NCI-H146 treated with DMSO at 0.1 percent for 48 hours (cell line): ENCODE measurements at regions not wholly inside any gene's neighbourhood (a gene's known extent, or its start where the extent isn't known, plus 50 kb on each side); places are given as distances from the start of the nearest gene placed in this dataset.
"Not testable (repeated sequence)": the region's sequence is repeated elsewhere in the genome, so short reads cannot be mapped to it uniquely, and the experiment has no call there.

Experiments
- DNase-seq: peaks from one replicate; lab custom pipeline; 2025; ENCODE audit not compliant: unreplicated experiment; lab: John Stamatoyannopoulos, UW

DNA sequence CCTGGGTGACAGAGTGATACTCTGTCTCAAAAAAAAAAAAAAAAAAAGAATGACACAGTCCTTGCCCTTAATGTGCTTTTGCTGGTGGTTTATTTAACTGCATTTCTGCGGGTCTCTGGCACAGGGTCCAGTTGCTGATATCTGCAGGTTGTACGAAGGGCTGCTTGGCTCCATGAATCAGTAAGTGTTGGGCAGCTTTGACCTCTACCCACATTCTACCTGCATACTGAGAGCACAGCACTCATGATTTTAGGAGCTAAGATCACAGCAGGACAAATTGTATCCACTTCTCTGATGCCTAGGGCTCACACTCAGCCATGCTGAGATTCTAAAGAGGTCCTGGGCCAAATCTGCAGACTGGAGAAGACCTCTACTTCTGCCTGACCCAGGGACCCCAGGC lies 119.4 kb upstream of the MYCN start:
- DNase-seq, result no peak

DNA sequence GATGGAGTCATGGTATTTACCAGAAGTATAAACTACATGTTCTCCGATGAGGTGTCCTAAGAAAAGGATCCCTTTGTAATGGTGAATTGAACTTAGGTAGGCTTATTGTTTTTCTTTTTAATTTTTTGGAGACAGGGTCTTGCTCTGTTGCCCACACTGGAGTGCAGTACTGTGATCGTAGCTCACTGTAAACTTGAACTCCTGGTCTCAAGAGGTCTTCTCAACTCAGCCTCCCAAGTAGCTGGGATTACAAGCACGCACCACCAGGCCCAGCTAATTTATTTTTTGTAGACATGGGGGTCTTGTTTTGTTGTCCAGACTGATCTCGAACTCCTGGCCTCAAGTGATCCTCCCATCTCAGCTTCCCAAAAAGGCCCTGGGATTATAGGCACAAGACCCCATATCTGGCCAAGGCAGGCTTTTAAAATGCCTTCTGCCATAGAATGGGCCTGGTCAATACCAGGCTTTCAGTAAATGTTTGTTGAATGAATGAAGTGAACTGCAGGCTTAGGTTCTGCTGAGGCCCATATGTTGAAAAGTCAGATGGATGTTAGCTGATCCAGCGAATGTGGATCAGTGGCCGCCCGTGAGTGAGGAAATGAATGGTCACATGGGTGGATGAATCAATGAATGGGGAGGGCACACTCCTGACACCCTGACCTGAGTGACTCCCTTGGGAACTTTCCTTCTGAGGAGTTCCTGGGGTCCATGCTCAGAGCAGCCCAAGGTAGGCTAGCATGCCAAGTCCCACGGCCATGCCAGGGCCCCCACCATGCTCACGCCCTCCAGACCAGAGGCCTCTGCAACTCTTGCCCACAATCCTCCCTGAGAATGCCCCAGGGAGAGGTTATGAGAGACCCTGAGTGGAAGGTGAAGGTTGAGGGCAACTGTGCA lies 118.0 kb upstream of the MYCN start:
- DNase-seq, result no peak

DNA sequence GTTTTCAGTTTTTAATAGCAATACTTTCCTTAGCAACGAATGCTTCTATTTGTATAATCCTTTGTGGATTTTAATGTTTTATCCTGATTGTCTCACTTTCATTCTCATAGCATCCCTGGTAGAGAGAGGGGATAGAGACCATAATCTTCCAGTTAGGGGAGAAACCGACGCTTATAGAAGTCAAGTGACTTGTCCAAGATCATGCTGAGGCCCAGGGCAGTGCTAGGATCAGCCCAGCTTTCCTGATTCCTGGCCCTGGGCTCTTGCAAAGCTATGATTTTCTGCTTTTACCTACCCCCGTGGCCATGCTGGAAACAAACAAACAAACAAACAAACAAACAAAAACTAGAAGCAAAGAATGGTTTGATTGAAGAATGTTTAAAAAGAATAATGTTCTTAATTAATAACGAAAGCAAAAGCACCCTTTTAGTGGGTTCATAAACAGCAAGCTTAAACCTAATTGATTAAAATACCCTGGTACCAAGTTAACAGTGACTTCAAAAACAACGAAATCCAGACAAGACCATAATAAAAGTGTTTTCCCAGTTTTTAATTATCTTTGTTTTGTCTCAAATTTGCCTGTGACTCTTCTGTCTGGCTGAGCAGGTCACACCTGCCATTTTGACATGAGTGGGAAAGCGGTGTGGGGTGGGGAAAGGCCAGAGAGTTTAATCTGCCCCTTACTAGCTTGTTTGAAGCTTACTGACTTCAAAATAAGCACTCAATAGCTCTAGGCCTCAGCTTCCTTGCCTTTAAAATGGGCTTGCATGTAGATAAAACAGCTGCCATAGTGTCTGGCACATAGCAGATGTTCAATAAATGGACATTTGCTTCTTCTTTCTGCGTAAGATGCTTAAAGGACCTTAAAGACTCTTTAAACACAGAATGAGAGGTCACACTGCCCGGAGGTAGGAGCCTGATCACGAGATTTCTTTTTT lies 116.6 kb upstream of the MYCN start:
- no peak for DNase-seq

DNA sequence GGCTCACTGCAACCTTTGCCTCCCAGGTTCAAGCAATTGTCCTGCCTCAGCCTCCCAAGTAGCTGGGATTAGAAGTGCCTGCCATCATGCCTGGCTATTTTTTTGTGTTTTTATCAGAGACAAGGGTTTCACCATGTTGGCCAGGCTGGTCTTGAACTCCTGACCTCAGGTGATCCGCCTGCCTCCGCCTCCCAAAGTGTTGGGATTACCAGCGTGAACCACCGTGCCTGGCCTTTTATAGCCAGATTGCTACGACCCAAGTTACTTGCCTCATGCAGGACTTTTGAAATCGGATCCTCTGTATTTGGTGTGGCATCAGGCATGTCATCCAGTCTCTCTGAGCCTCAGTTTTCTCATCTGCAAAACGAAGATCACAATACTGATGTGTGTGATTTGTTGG lies 115.9 kb upstream of the MYCN start:
- not testable (repeated sequence) for DNase-seq

DNA sequence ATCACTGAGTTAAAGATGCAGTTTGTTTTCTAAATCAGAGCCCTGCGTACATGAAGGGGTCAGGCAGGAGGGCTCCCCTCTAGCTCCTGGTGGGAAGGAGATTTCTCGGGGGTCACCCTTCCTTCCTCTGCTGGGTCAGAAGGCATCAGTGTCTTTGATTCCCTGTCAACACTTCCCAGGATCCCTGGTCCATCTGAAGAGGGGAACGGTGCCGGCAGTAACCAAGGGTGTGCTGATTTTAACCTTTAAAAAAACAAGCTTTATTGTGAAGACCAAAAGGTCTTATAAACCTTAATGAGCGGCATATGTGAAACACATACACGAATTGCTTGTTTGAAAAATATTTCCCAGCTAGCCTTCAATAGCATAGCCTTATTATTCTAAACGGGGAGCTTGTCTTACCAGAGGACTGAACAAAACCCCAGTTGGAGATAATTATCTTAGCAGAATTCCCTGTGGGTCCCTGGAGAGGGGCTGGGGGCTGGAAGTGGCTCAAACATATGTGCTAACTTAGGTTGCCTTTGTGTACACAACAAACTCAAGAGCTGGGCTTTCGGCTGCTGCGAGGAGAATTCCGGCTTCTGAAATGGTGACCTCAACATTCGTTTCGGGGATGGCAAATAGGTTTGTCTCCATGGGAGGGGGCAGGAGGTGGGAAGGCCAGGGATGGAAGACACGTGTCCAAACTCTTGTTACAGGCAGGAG lies 114.9 kb upstream of the MYCN start:
- no peak for DNase-seq

DNA sequence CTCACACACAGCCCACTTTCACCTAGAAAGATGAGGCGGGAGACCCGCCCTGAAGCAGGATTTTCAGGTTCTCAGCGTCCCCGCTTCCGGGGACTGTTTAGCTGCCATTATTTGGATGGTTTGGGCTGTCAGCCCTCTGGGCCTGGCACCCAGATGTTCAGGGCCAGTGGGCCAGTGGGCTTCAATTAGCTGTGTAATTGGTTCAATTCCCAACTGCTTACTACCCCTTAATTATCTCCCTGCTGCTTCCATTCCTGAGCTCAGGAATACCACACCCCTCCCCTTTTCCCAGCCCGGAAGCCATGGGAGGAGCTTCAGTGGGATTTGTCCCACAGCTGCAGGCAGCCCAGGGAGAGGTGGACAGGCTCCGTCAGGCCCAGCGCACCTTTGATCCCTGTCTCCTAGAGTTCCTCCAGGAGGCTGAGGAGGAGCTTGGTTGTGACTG lies 114.1 kb upstream of the MYCN start:
- DNase-seq, result no peak

DNA sequence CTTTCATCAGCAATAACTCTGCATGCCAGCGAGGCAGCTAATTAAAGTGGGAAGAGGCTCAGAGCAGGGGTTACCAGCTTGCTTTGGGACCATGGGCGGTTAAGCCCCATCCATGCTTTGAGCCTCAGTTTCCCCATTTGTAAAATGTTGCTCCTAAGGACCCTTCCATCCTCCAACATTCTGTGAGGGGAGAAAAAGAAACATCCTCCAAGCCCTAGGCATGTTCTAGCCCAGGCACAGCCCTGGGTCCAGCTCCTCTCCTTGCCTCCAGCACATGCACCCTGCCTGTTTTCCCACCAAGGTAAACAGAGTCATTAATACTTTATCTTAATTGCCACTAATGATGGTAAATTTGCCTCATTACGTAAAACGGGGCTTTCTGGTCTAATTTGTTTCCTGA lies 113.3 kb upstream of the MYCN start:
- no peak for DNase-seq

DNA sequence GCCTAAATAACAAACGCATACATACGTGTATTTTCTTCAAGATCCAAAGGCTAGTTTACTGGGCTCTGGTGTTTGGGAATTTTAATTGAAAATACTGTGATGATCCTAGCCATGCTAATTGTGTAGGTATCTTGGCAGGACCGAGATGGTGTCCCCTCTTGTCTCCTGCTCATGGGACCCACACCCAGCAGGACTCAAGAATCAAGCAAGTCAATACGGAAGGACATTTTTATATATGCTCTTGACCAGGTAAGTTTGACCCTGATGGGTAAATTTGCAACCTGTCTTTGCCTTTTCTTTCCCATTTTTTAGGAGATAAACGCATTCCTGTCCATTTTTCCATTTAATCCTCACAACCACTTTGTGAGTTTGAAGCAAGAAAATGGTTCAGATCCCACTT lies 111.8 kb upstream of the MYCN start:
- DNase-seq, result no peak

DNA sequence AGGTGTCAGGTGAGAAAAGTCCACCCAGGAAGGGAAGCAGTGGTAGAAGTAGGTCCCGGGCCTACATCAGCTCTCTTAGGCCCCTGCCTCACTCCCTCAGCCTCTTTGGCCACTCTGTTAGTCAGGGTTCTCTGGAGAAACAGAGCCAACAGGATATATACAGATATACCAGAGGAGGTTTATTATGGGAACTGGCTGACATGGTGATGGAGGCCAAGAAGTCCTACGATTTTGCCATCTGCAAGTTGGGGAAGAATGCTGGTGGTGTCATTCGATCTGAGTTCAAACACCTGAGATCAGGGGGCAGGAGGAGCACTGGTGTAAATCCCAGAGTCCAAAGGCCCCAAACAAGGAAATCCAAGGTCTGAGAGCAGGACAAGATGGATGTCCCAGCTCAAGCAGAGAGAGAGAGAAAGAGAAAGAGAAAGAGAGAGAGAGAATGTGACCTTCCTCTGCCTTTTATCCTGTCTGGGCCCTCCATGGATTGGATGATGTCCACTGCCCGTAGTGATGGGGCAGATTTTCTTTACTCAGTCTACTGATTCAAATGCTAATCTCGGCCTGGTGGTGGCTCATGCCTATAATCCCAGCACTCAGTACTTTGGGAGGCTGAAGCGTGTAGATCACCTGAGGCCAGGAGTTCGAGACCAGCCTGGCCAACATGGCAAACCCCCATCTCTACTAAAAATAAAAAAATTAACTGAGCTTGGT lies 111.1 kb upstream of the MYCN start:
- no peak for DNase-seq

DNA sequence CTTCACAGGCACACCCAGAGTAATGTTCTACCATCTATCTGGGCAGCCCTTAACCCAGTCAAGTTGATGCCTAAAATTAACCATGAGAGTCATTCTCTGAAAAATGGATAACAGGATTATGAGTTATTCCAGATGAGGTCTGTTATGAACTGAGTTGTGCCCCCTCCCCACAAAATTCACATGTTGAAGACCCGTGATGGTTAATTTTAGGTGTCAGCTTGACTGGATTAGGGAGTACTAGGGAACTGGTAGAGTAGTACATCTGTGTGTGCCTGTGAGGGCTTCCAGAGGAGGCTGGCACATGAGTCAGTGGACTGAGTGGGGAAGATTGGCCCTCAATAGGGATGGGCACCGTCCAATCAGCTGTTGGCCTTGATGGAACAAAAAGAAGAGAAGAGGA lies 110.4 kb upstream of the MYCN start:
- no peak for DNase-seq

DNA sequence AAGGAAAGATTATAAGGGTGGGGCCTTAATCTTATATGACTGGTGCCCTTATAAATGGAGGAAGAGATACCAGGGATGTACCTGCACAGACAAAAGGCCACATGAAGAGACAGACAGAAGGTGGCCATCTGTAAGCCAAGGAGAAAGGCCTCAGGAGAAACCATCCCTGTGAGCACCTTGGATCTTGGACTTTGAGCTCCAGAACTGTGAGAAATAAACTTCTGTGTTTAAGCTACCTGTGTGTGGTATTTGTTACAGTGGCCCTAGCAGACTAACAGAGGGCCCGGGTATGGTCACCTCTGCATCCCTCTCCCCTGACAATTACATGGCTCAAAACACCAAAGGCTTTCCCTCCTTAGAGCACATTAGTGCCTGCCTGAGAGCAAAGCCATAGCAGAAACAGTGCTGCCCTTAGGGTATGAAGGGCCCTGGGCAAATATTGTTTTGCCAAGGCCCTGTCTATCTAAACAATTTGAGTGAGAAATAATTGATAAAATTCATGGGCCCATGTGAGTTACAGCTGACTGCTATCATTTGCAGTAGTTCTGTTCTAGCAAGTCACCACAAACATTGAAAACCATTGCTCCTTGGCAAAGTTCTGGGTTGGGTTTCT lies 109.3 kb upstream of the MYCN start:
- DNase-seq, result no peak

DNA sequence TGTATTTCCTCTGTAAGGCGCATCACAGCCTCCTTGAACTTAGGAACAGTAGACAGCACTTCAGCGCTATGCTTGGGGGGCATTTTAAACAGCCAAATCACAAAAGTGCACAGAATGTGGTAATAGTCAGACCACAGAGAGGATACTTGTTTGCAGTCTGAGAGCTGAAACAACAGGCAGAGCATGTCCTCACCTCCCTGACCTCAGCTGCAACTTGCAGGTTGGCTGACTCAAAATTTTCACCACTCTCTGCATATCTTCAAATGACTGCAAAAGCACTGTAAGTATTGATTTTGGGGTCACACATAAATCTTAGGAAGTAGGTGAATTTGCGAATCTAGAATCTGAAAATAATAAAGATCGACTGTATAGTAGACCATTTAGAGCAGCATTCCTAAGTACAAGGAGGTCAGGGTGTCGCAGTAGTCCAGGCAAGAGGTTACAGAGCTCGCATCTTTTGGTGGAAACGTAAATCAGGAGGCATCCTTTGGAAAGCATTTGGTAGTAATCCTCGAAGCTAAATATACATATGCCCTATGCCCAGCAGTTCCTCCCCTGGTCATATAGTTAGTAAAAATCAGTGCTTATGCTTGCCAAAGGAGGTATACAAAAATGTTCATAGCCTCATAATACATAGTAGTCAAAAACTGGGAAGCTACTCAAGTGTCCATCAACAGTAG lies 108.2 kb upstream of the MYCN start:
- DNase-seq, result no peak

DNA sequence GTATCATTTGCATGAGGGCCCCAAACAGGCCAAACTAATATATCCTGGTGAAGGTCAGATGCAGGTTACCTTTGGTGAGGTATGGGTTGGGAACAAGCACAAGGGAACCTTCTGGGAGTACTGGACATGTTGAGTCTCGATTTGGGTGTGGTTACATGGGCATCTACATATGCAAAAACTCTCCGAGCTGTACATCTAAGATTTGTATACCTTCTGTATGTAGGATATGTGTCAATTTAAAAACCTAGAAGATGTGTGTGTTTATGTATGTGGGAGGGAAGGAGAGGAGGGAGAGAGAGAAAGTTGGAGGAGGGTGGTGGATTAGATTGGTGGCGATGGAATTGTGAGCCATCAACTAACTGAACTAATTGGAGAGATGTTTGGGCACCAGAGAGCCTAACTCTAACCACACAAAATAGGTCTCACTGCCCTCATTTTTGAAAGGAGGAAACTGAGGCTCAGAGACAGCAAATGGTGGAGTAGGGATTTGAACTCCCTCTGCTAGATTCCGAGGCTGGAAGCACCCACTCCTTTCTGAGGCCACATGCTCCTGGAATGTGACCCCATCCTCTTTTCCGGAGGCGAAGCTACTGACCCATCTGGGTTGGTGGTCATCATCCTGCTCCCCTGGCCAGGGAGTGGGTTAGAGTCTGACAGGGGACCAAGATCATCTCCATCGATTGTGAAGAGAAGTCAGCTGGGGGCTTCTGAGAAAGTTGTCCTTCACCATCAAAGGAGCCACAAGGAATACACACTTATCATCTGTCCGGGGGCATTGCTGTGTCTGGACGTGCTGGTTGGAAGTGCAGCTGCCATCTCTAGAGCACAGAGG lies 107.3 kb upstream of the MYCN start:
- DNase-seq, result no peak

DNA sequence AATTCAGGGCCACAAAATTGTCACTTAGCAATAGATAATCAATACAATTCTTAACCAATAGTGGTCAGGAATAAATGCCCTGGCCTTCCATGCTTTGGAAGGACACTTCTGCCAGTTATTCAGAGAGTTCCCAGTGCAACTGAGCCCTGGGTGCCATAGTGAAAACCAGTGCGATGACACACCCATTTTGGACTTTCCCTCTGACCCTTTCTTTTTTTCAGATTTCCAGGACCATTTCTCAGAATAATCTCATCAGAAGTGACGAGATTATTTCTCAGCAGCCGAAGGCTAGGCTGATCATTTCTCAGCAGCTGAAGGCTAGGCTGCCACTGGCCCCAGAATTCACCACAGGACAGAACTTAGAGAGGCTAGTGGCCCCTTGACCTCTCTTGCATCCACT lies 106.6 kb upstream of the MYCN start:
- DNase-seq, result no peak

DNA sequence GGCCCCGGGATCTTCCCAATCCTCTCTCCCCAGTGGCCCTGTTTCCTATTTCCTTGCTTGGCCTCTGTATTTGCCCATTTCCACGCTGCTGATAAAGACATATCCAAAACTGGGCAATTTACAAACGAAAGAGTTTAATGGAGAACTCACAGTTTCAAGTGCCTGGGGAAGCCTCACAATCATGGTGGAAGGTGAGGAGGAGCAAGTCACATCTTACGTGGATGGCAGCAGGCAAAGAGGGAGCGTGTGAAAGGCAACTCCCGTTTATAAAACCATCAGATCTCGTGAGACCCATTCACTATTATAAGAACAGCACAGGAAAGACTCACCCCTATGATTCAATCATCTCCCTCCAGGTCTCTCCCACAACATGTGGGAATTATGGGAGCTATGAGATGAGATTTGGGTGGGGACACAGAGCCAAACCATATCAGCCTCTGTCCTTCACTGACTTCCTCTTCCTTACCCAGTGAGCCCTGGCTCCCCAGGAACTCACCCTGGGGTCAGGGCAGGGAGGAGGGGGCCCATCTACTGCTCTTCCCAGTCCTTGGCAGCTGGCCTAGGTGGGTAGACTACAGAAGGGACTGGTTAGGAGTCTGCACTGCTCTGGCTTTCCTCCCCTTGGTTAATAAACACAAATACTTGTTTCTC lies 105.8 kb upstream of the MYCN start:
- no peak for DNase-seq

DNA sequence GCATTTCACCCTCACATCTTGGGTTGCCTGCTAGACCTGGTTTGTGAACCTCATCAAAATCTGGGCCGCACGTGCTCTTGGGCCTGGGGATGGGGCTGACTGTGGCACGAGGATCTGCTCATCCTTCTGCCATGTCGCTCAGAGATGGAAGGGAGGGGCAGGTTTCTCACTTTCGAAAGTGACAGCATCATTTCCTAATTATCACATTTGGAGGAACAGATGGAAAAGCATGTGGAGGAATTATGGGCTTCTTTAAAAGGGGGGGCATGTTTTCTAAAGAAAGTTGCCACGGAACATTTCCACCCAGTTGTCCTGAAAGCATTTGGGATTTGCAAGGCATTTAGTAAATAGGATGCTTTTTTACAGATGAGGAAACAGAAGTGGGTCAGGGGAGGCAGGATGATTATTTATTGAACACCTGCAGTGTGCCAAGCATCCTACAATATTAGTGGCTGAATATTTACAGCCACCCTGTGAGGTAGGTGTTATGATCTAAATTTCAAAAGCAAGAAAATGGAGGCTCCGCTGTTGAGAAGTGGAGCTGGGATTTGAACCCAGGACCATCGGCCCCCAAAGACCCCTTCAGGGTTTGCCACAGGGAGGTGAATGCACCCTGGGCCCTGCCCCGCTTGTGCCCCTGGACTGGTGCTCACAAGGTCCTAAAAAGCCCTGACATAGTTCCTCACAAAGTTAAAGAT lies 104.2 kb upstream of the MYCN start:
- no peak for DNase-seq

DNA sequence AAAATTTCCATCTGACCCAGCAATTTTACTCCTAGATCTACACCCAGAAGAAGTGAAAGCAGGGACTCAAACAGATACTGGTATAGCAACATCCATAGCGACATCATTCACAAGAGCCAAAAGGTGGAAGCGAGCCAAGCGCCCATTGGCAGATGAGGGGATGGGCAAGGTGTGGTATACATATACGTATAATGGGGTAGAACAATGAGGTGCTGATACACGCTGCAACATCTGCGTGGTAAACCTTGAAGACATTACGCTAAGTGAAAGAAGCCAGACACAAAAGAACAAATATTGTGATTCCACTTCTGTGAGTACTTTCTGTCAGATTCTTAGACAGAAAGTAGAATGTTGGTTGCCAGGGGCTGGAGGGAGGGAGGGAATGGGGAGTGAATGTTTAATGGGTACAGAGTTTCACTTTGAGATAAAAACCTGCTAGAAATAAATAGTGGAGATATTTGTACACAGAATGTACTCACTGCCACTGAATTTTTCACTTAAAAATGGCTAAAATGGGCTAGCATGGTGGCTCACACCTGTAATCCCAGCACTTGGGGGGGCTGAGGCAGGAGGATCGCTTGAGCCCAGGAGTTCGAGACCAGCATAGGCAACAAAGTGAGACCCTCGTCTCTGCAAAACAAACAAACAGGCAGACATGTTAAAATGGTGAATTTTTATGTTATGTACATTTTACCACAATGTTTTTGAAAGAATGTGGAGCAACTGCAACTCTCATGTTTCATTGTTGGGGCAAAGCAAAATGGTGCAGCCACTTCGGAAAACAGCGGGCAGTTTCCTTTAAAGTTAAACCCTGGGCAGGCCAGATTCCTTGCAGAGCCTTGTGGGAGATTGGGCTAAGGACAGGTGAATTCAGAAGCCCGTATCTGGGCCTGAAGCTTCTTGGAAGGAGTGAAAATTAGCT lies 103.4 kb upstream of the MYCN start:
- no peak for DNase-seq
